Breast epithelium (tissue), 4 donors: ENCODE measurements at regions not wholly inside any gene's neighbourhood (a gene's known extent, or its start where the extent isn't known, plus 50 kb on each side); places are given as distances from the start of the nearest gene placed in this dataset.

Source experiments
- DNase-seq, 2 donors: peaks; one replicate each; pipeline ENCODE4 v3.0.0-alpha.2; 2019; ENCODE audit warnings: low spot score in 2 of 2
- H3K27ac ChIP-seq, 2 donors: fragments of 200-600 bp; sonication (generic) in 1 of 2; one replicate each; pipeline ENCODE4 v1.5.1; 2016 to 2019; ENCODE audit warnings: mild to moderate bottlenecking in 1 of 2
- H3K27me3 ChIP-seq, 2 donors: fragments of 200-600 bp; sonication (generic) in 1 of 2; one replicate each; pipeline versions ENCODE4 v1.5.1 to v1.6.0; 2017 to 2019; ENCODE audit warnings: control low read depth in 1 of 2, mild to moderate bottlenecking in 1 of 2
- H3K36me3 ChIP-seq: fragments of 200-600 bp; one replicate; pipeline ENCODE4 v1.5.1; 2019
- H3K4me1 ChIP-seq, 2 donors: fragments of 200-600 bp; sonication (generic); one replicate each; pipeline ENCODE4 v1.5.1; 2016 to 2019; ENCODE audit warnings: control low read depth in 1 of 2
- H3K4me3 ChIP-seq, 3 donors: fragments of 200-600 bp; sonication (generic); 1 replicate in 2 of 3; 2 replicates in 1 of 3; pipeline ENCODE4 v1.5.1; 2016 to 2019; ENCODE audit warnings: mild to moderate bottlenecking in 3 of 3, moderate library complexity in 2 of 3
- H3K9me3 ChIP-seq, 2 donors: fragments of 200-600 bp; sonication (generic) in 1 of 2; one replicate each; pipeline ENCODE4 v1.5.1; 2016 to 2019; ENCODE audit warnings: control low read depth in 1 of 2
- CTCF ChIP-seq, 3 donors: fragments of 450-650 bp; IDR thresholded peaks; one replicate each; pipeline ENCODE4 v1.5.1; 2016 to 2017; ENCODE audit warnings: antibody characterized with exemption in 3 of 3, mild to moderate bottlenecking in 3 of 3, moderate library complexity in 3 of 3
- POLR2A ChIP-seq: fragments of 450-650 bp; IDR thresholded peaks from one replicate; pipeline ENCODE4 v1.6.1; 2016; ENCODE audit warnings: antibody characterized with exemption, mild to moderate bottlenecking, moderate library complexity
- POLR2AphosphoS5 ChIP-seq, 3 donors: sonication (generic); formaldehyde crosslinking; IDR thresholded peaks; one replicate each; pipeline ENCODE4 v1.6.1; 2017; ENCODE audit warnings: antibody characterized with exemption in 3 of 3
- intact Hi-C: fragments of 100-400 bp; cut with DNase I; formaldehyde crosslinking; loops from one replicate; pipeline ENCODE4 v1.15.1; 2023; ENCODE audit warnings: low total_unique reads

GRCh38 chr2:46827274-46828134, 88.1 kb downstream of the MCFD2 start:
- no peak overlapping the region for H3K27ac ChIP-seq
- no peak overlapping the region for H3K4me3 ChIP-seq
- intact Hi-C loops, result no loop called here
- TF ChIP-seq POLR2A (no peak), POLR2AphosphoS5 (IDR thresholded peaks at IDR 0.05) (no peak), CTCF (IDR thresholded peaks at IDR 0.05) (no peak)
- no peak for DNase-seq
- no peaks in the 10 kb centered on the region for H3K9me3 ChIP-seq
- H3K27me3 ChIP-seq, result no peaks in the 10 kb centered on the region
- H3K4me1 ChIP-seq, result no peaks in the 10 kb centered on the region
- no peaks in the 10 kb centered on the region for H3K36me3 ChIP-seq

- no peak for DNase-seq
- Histone ChIP-seq H3K36me3 (no peaks in the 10 kb centered on the region), H3K4me3 (no peak overlapping the region), H3K27me3 (no peaks in the 10 kb centered on the region), H3K4me1 (no peaks in the 10 kb centered on the region), H3K27ac (no peak overlapping the region), H3K9me3 (no peaks in the 10 kb centered on the region)
- intact Hi-C loops, result no loop called here
- TF ChIP-seq POLR2AphosphoS5 (IDR thresholded peaks at IDR 0.05) (no peak), CTCF (IDR thresholded peaks at IDR 0.05) (no peak), POLR2A (no peak)
Observed at GRCh38 chr2:46826569-46827245, 88.9 kb downstream of the MCFD2 start.

- intact Hi-C loops, result no loop called here
- DNase-seq, result no peak
- H3K4me1 ChIP-seq, result no peaks in the 10 kb centered on the region
- no peaks in the 10 kb centered on the region for H3K36me3 ChIP-seq
- no peak overlapping the region for H3K27ac ChIP-seq
- TF ChIP-seq POLR2AphosphoS5 (IDR thresholded peaks at IDR 0.05) (no peak), CTCF (IDR thresholded peaks at IDR 0.05) (no peak), POLR2A (no peak)
- H3K9me3 ChIP-seq, result no peaks in the 10 kb centered on the region
- no peaks in the 10 kb centered on the region for H3K27me3 ChIP-seq
- no peak overlapping the region for H3K4me3 ChIP-seq
Observed at GRCh38 chr2:46825939-46826568, 89.6 kb downstream of the MCFD2 start.

- no peak for DNase-seq
- Histone ChIP-seq H3K36me3 (no peaks in the 10 kb centered on the region), H3K27me3 (no peaks in the 10 kb centered on the region), H3K4me1 (no peaks in the 10 kb centered on the region), H3K4me3 (no peak overlapping the region), H3K9me3 (no peaks in the 10 kb centered on the region), H3K27ac (no peak overlapping the region)
- TF ChIP-seq CTCF (IDR thresholded peaks at IDR 0.05) (no peak), POLR2AphosphoS5 (IDR thresholded peaks at IDR 0.05) (no peak), POLR2A (no peak)
- intact Hi-C loops, result no loop called here
Observed at GRCh38 chr2:46825231-46825938, 90.2 kb downstream of the MCFD2 start.
